DOHH2 (cell line): ENCODE measurements at regions not wholly inside any gene's neighbourhood (a gene's known extent, or its start where the extent isn't known, plus 50 kb on each side); places are given as distances from the start of the nearest gene placed in this dataset.

ENCODE experiments used
- CTCF ChIP-seq: fragments of 200-600 bp; sonication (generic); IDR thresholded peaks from one replicate; pipeline ENCODE4 v1.5.1; 2014; ENCODE audit warnings: antibody characterized with exemption, mild to moderate bottlenecking, low read depth, low read length; ENCODE audit not compliant: poor library complexity, severe bottlenecking
- EZH2phosphoT487 ChIP-seq: fragments of 200-600 bp; sonication (generic); IDR thresholded peaks from 2 replicates; pipeline ENCODE4 v1.6.1; 2017; ENCODE audit warnings: borderline replicate concordance, mild to moderate bottlenecking, antibody characterized with exemption, low read length, moderate library complexity, mixed read lengths

- TF ChIP-seq EZH2phosphoT487 (no peak), CTCF (no peak)
These were observed 432.2 kb upstream of the HNRNPA3 start for GRCh38 chr2:176780348-176780747.
